ENCODE measurements at regions not wholly inside any gene's neighbourhood (a gene's known extent, or its start where the extent isn't known, plus 50 kb on each side); places are given as distances from the start of the nearest gene placed in this dataset.

DNA sequence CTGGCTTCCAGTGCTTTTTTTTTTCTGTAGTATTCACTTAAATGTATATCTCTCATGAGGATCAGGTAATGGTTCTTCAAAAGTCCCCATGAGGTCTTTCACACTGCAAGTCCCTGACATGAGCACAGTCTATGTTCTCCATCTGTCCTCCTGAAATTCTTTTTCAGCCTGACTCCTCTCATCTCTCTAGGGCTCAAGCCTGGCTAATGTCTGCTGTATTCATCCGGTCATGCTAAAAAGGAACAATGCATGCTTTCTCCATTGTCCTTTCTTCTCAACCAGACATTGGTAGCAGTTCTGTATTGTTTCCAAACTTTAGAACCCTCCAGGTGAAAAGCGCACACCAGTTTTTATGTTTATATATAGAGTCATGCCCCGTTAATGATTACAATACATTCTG is 368.3 kb upstream of the OLFM3 start:
- no peaks in the 10 kb centered on the region for H3K27me3 ChIP-seq
- no peak for ATAC-seq

DNA sequence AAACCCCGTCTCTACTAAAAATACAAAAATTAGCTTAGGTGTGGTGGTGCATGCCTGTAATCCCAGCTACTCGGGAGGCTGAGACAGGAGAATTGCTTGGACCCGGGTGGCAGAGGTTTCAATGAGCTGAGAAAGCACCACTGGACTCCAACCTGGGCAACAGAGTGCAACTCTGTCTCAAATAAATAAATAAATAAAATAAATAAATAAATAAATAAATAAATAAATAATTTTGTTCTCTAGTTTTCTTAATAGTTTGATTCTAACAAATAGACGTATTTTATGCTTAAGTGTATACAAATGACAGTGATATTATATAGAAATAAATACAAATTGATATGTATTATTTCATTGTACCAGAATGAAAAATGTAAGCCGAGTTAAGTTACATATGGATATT is 339.9 kb upstream of the OLFM3 start:
- TF ChIP-seq, protein P1, sequence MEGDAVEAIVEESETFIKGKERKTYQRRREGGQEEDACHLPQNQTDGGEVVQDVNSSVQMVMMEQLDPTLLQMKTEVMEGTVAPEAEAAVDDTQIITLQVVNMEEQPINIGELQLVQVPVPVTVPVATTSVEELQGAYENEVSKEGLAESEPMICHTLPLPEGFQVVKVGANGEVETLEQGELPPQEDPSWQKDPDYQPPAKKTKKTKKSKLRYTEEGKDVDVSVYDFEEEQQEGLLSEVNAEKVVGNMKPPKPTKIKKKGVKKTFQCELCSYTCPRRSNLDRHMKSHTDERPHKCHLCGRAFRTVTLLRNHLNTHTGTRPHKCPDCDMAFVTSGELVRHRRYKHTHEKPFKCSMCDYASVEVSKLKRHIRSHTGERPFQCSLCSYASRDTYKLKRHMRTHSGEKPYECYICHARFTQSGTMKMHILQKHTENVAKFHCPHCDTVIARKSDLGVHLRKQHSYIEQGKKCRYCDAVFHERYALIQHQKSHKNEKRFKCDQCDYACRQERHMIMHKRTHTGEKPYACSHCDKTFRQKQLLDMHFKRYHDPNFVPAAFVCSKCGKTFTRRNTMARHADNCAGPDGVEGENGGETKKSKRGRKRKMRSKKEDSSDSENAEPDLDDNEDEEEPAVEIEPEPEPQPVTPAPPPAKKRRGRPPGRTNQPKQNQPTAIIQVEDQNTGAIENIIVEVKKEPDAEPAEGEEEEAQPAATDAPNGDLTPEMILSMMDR (IDR thresholded peaks at IDR 0.05): no peak
- TF ChIP-seq POLR2A (IDR thresholded peaks at IDR 0.05): no peak
- no peaks in the 10 kb centered on the region for H3K27me3 ChIP-seq
- no peaks in the 10 kb centered on the region for H3K36me3 ChIP-seq (replicated peaks in 1 of 2; ENCODE audit: insufficient read depth in 1 of 2, low read depth in 2 of 2)
- no peak overlapping the region for H3K4me3 ChIP-seq
- intact Hi-C loops (cut with DNase I): no loop called here
- no peak for DNase-seq
- 65 to 76% methylated on average over 5 of the region's 5 CpGs for WGBS, 2 donors
- no peaks in the 10 kb centered on the region for H3K4me1 ChIP-seq
- ATAC-seq: no peak
- no peaks in the 10 kb centered on the region for H3K9me3 ChIP-seq
- no peak overlapping the region for H3K27ac ChIP-seq

More for the DNA sequence above, 368.3 kb upstream of the OLFM3 start:
- TF ChIP-seq, protein P1 (IDR thresholded peaks at IDR 0.05): no peak
- no peak for TF ChIP-seq POLR2A (IDR thresholded peaks at IDR 0.05)
- Histone ChIP-seq H3K4me3 (no peak overlapping the region), H3K4me1 (no peaks in the 10 kb centered on the region), H3K27ac (no peak overlapping the region), H3K9me3 (no peaks in the 10 kb centered on the region), H3K36me3 (replicated peaks in 1 of 2; ENCODE audit: insufficient read depth in 1 of 2, low read depth in 2 of 2) (no peaks in the 10 kb centered on the region)
- 57 to 69% methylated on average over 3 of the region's 3 CpGs for WGBS, 2 donors
- no peak for DNase-seq
- intact Hi-C loops (cut with DNase I): no loop called here

DNA sequence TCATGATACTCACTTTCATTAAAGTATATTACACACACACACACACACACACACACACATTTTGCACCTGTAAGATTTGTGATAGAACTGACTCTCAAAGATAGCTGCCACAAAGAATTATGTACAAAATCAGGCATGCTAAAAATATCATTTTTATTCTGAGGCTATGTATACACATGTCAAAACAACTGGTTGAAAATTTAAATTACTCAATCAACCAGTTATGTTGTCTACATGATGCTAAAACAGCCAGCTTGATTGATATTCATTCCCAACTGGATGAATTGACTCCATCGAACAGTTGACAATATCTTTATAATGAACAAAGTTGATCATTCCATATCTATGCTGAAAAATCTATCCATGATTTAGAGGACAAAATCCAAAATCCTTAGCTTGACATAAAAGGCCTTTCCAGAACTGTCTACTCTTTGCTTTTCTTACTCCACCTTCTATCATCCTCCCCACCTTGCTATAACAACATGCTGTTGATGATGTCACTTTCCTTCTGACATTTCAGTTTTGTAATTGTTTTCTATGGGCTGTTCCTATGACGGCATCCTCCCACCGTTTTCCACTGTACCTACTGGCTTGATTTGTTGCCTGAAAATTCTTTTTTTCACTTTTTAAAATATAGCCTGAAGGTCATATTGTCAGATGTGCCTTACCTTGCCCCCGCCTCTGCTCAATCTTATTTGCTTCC is 321.5 kb upstream of the OLFM3 start:
- Histone ChIP-seq H3K36me3 (replicated peaks in 1 of 2; ENCODE audit: insufficient read depth in 1 of 2, low read depth in 2 of 2) (no peaks in the 10 kb centered on the region), H3K27me3 (no peaks in the 10 kb centered on the region), H3K4me1 (no peaks in the 10 kb centered on the region), H3K27ac (no peak overlapping the region), H3K9me3 (no peaks in the 10 kb centered on the region), H3K4me3 (no peak overlapping the region)
- ATAC-seq: no peak
- DNase-seq: no peak
- intact Hi-C loops (cut with DNase I): no loop called here
- 62 to 72% methylated on average over 4 of the region's 4 CpGs for WGBS, 2 donors
- no peak for TF ChIP-seq POLR2A (IDR thresholded peaks at IDR 0.05)
- TF ChIP-seq, protein P1 (IDR thresholded peaks at IDR 0.05): no peak

DNA sequence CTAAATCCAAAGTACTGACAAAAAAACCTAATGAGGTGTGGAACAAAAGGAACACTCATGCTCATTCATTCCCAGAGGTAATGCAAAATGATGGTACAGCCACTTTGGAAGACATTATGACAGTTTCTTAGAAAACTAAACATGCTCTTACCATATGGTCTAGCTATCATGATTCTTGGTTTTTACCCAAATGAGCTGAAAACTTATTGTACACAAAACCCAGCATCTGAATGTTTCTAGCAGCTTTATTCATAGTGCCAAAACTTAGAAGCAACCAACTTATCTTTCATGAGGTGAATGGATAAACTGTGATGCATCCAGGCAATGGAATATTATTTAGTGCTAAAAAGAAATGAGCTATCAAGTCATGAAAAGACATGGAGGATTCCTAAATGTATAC is 318.4 kb upstream of the OLFM3 start:
- ATAC-seq (no peak), DNase-seq (no peak)
- TF ChIP-seq, protein P1 (IDR thresholded peaks at IDR 0.05): no peak
- no peak for TF ChIP-seq POLR2A (IDR thresholded peaks at IDR 0.05)
- Histone ChIP-seq H3K9me3 (no peaks in the 10 kb centered on the region), H3K27me3 (no peaks in the 10 kb centered on the region), H3K27ac (no peak overlapping the region), H3K36me3 (replicated peaks in 1 of 2; ENCODE audit: insufficient read depth in 1 of 2, low read depth in 2 of 2) (no peaks in the 10 kb centered on the region), H3K4me3 (no peak overlapping the region), H3K4me1 (no peaks in the 10 kb centered on the region)
- intact Hi-C loops (cut with DNase I): no loop called here

DNA sequence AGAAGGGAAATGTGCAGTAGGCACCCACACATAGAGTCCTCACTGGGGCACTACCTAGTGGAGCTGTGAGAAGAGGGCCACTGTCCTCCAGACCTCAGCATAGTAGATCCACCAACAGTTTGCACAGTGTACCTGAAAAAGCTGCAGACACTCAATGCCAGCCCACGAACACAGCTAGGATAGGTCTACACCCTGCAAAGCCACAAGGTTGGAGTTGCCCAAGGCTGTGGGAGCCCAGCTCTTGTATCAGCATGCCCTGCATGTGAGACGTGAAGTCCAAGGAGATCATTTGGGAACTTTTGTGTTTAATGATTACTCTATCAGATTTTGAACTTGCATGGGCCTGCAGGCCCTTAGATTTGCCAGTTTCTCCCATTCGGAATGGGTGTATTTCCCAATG is 299.4 kb upstream of the OLFM3 start:
- no peak for DNase-seq
- no peak for ATAC-seq

More for the DNA sequence above, 299.4 kb upstream of the OLFM3 start:
- intact Hi-C loops (cut with DNase I): no loop called here
- Histone ChIP-seq H3K4me1 (no peaks in the 10 kb centered on the region), H3K36me3 (replicated peaks in 1 of 2; ENCODE audit: insufficient read depth in 1 of 2, low read depth in 2 of 2) (no peaks in the 10 kb centered on the region), H3K9me3 (no peaks in the 10 kb centered on the region), H3K4me3 (no peak overlapping the region), H3K27me3 (no peaks in the 10 kb centered on the region), H3K27ac (no peak overlapping the region)
- WGBS, 2 donors: 68 to 74% methylated on average over 3 of the region's 3 CpGs
- no peak for TF ChIP-seq POLR2A (IDR thresholded peaks at IDR 0.05)
- TF ChIP-seq, protein P1 (IDR thresholded peaks at IDR 0.05): no peak
